OCI-LY3 (cell line): ENCODE measurements at regions not wholly inside any gene's neighbourhood (a gene's known extent, or its start where the extent isn't known, plus 50 kb on each side); places are given as distances from the start of the nearest gene placed in this dataset.

ENCODE experiments used
- H2AFZ ChIP-seq: fragments of 200-600, 300-600 bp; shearing (Covaris generic); 2 replicates; pipeline ENCODE4 v1.6.0; 2014; ENCODE audit warnings: antibody characterized with exemption, low read depth, low read length
- H3K27ac ChIP-seq: fragments of 200-600, 300-600 bp; sonication (generic); 2 replicates; pipeline ENCODE4 v1.5.1; 2014; ENCODE audit warnings: mild to moderate bottlenecking, low read length, moderate library complexity, mixed read lengths
- H3K27me3 ChIP-seq: fragments of 200-600, 300-600 bp; sonication (generic); 2 replicates; pipeline ENCODE4 v1.6.1; 2014; ENCODE audit warnings: low read depth, low read length, mixed read lengths
- H3K36me3 ChIP-seq: fragments of 200-600, 300-600 bp; sonication (generic); replicated peaks from 2 replicates; pipeline ENCODE3; 2014; ENCODE audit warnings: low read depth, low read length, mixed read lengths
- H3K4me1 ChIP-seq: fragments of 300-600, 200-600 bp; sonication (generic); 2 replicates; pipeline ENCODE4 v1.6.1; 2014; ENCODE audit warnings: low read length, mixed read lengths
- H3K4me2 ChIP-seq: fragments of 200-600, 300-600 bp; sonication (generic); 2 replicates; pipeline ENCODE4 v1.6.1; 2014; ENCODE audit warnings: low read length, mixed read lengths
- H3K4me3 ChIP-seq: fragments of 300-600, 200-600 bp; sonication (generic); 2 replicates; pipeline ENCODE4 v1.5.1; 2014; ENCODE audit warnings: antibody characterized with exemption, mild to moderate bottlenecking, low read length, moderate library complexity
- H3K79me2 ChIP-seq: fragments of 300-600, 200-600 bp; shearing (Covaris generic); 2 replicates; pipeline ENCODE4 v1.6.1; 2014; ENCODE audit warnings: mild to moderate bottlenecking, low read length, mixed read lengths
- H3K9ac ChIP-seq: fragments of 300-600, 200-600 bp; shearing (Covaris generic); 2 replicates; pipeline ENCODE4 v1.6.0; 2014; ENCODE audit warnings: mild to moderate bottlenecking, low read length, moderate library complexity
- H3K9me3 ChIP-seq: fragments of 200-600, 300-600 bp; shearing (Covaris generic); 2 replicates; pipeline ENCODE4 v1.6.1; 2014; ENCODE audit warnings: low read length, mixed read lengths; ENCODE audit not compliant: insufficient read depth
- H4K20me1 ChIP-seq: fragments of 200-600, 300-600 bp; sonication (generic); 2 replicates; pipeline ENCODE4 v1.6.1; 2016; ENCODE audit warnings: low read length, mixed read lengths; ENCODE audit not compliant: insufficient read depth
- EZH2phosphoT487 ChIP-seq: fragments of 200-600 bp; shearing (Covaris generic); IDR thresholded peaks from 2 replicates; pipeline ENCODE4 v1.6.1; 2018; ENCODE audit warnings: antibody characterized with exemption, mixed run types, low read depth
- TF ChIP-seq, protein P1 (sequence below): fragments of 200-600, 300-600 bp; sonication (generic); IDR thresholded peaks from 2 replicates; pipeline ENCODE4 v1.5.1; 2014; ENCODE audit warnings: antibody characterized with exemption, low read length, low read depth

DNA sequence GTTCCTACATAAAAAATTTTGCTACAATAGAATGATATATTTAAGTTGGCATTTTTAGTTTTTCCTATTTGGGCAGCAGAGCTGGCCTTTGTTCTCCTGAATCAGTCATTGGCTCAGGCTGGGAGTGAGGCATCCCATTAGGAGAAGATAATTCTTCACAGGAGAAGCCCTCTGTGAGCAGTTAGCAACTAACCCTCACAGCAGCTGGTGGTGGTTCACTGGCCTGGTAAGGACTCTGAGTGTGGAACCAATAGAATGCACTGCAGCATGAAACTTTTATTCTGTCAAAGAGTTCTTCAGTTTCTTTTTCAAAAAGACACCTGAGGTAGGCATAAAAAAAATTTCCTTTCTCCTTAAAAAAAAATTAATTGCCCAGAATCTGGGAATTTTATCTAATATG lies 562.6 kb downstream of the ZNF385D start:
- Histone ChIP-seq H3K4me2 (no peak overlapping the region), H3K4me1 (no peaks in the 10 kb centered on the region), H3K27me3 (no peaks in the 10 kb centered on the region), H3K27ac (no peak overlapping the region), H3K36me3 (no peaks in the 10 kb centered on the region), H4K20me1 (no peaks in the 10 kb centered on the region), H2AFZ (no peak overlapping the region), H3K4me3 (no peak overlapping the region), H3K9me3 (no peaks in the 10 kb centered on the region), H3K79me2 (no peaks in the 10 kb centered on the region), H3K9ac (no peak overlapping the region)
- TF ChIP-seq EZH2phosphoT487: no peak
- TF ChIP-seq, protein P1, sequence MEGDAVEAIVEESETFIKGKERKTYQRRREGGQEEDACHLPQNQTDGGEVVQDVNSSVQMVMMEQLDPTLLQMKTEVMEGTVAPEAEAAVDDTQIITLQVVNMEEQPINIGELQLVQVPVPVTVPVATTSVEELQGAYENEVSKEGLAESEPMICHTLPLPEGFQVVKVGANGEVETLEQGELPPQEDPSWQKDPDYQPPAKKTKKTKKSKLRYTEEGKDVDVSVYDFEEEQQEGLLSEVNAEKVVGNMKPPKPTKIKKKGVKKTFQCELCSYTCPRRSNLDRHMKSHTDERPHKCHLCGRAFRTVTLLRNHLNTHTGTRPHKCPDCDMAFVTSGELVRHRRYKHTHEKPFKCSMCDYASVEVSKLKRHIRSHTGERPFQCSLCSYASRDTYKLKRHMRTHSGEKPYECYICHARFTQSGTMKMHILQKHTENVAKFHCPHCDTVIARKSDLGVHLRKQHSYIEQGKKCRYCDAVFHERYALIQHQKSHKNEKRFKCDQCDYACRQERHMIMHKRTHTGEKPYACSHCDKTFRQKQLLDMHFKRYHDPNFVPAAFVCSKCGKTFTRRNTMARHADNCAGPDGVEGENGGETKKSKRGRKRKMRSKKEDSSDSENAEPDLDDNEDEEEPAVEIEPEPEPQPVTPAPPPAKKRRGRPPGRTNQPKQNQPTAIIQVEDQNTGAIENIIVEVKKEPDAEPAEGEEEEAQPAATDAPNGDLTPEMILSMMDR: no peak

DNA sequence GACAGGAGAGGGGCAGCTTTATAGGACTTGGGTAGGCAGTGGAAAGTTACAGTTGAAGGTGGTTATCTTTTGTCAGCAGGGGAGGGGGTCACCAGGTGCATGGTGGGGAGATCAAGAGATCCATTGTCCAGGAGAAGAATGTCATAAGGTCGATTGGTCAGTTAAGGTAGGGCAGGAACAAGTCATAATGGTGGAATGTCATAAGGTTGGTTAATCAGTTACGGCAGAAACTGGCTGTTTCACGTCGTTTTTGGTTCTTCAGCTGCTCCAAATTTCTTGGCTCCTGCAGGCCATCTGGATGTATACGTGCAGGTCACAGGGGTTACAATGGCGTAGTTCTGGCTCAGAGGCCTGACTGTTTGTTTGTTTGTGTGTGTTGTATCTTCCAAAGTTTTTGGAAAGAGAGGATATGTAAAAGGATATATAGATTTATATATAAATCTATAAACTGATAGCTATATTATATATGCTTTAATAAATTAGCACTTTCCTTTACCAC lies 565.1 kb downstream of the ZNF385D start:
- no peak overlapping the region for H3K9ac ChIP-seq
- no peaks in the 10 kb centered on the region for H4K20me1 ChIP-seq
- H3K9me3 ChIP-seq: no peaks in the 10 kb centered on the region
- no peak for TF ChIP-seq EZH2phosphoT487
- TF ChIP-seq, protein P1: no peak
- no peaks in the 10 kb centered on the region for H3K36me3 ChIP-seq
- no peak overlapping the region for H3K4me3 ChIP-seq
- no peaks in the 10 kb centered on the region for H3K27me3 ChIP-seq
- no peaks in the 10 kb centered on the region for H3K4me1 ChIP-seq
- H3K4me2 ChIP-seq: no peak overlapping the region
- no peaks in the 10 kb centered on the region for H3K79me2 ChIP-seq
- H2AFZ ChIP-seq: no peak overlapping the region
- no peak overlapping the region for H3K27ac ChIP-seq

DNA sequence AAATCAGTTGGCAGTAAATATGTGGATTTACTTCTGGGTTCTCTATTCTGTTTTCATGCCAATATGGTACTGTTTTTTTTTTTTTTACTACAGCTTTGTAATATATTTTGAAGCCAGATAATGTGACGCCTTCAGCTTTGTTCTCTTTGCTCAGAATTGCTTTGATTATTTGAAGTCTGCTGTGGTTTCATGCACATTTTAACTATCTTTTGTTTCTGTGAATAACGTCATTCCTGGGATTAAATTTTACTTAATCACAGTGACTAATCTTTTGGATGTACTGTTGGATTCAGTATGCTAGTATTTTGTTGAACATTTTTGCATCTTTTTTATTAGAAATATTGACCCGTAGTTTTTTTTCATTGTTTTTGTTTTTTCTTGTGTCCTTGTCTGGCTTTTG lies 576.5 kb downstream of the ZNF385D start:
- Histone ChIP-seq H3K9ac (no peak overlapping the region), H3K27me3 (no peaks in the 10 kb centered on the region), H3K9me3 (peaks cover 9% of the 10 kb centered on the region; the same call in 1 of the 2 replicates), H3K27ac (no peak overlapping the region), H3K36me3 (no peaks in the 10 kb centered on the region), H2AFZ (no peak overlapping the region), H4K20me1 (no peaks in the 10 kb centered on the region), H3K4me2 (no peak overlapping the region), H3K4me3 (no peak overlapping the region), H3K79me2 (no peaks in the 10 kb centered on the region), H3K4me1 (no peaks in the 10 kb centered on the region)
- TF ChIP-seq, protein P1: no peak
- no peak for TF ChIP-seq EZH2phosphoT487

DNA sequence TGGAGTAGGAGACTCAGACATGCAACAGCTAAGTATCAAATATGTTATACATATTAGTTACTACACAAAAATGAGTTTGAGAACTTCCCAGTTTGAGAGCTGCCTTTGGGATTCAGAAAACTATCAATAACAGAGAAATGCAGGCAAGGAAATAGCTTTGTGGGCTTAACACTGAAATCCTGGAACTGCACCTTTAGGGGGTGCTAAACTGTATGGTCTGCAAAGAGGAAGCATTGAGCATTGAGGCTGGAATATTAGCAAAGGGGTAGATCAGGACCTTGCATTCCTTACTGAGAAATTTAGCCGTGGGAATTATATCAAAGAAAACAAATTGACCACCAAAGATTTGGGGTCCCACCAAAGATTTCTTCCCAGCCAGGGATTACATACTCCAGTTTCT lies 580.0 kb downstream of the ZNF385D start:
- Histone ChIP-seq H3K79me2 (no peaks in the 10 kb centered on the region), H3K4me1 (no peaks in the 10 kb centered on the region), H3K9me3 (no peaks in the 10 kb centered on the region), H3K4me2 (no peak overlapping the region), H3K36me3 (no peaks in the 10 kb centered on the region), H3K9ac (no peak overlapping the region), H3K27ac (no peak overlapping the region), H4K20me1 (no peaks in the 10 kb centered on the region), H2AFZ (no peak overlapping the region), H3K27me3 (no peaks in the 10 kb centered on the region), H3K4me3 (no peak overlapping the region)
- no peak for TF ChIP-seq EZH2phosphoT487
- TF ChIP-seq, protein P1: peak; percentile 64
